Stimulated activated CD4-positive, alpha-beta T cell treated with anti-CD3 and anti-CD28 coated beads, Interleukin-12 subunit alpha, Interleukin-12 subunit beta, amount 100 ng/mL, for 4 hours (primary cell): ENCODE measurements at regions not wholly inside any gene's neighbourhood (a gene's known extent, or its start where the extent isn't known, plus 50 kb on each side); places are given as distances from the start of the nearest gene placed in this dataset.

Experiments used
- DNase-seq: peaks from one replicate; pipeline ENCODE4 v3.0.0-alpha.2; 2020

DNA sequence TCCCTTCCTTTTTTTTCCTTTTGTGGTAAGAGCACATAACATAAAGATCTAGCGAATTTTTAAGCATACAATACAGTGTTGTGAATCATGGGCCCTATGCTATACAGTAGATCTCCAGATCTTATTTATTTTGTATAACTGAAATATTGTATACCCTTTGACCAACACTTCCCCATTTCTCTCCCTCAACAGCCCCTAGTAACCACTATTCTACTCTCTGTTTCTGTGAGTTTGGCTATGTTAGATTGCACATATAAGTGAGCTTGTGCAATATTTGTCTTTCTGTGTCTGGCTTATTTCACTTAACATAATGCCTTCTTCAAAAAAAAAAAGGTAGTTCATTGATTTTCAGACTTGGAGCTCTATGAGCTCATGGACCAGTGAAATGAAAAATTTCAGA is 180.5 kb downstream of the C11orf91 start:
- DNase-seq: no peak

DNA sequence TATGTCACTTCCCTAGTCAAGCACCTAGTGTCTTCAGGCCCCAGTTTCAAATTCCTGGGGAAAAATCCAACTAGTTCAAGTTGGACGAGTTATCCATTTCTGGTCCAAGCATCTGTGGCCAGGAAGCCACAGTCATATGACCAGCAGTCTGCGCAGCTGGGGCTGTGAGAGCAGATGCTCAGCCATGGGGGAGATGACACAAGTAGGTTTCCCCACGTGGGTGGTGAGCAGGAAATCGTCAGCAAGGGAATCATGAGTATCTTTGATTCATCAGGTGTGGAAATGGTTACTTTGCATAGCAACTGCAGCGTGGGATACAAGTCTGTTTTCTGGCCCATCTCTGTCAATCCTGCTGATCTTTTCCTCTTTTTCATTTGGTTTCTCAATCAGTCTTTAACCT is 185.3 kb downstream of the C11orf91 start:
- DNase-seq: no peak

DNA sequence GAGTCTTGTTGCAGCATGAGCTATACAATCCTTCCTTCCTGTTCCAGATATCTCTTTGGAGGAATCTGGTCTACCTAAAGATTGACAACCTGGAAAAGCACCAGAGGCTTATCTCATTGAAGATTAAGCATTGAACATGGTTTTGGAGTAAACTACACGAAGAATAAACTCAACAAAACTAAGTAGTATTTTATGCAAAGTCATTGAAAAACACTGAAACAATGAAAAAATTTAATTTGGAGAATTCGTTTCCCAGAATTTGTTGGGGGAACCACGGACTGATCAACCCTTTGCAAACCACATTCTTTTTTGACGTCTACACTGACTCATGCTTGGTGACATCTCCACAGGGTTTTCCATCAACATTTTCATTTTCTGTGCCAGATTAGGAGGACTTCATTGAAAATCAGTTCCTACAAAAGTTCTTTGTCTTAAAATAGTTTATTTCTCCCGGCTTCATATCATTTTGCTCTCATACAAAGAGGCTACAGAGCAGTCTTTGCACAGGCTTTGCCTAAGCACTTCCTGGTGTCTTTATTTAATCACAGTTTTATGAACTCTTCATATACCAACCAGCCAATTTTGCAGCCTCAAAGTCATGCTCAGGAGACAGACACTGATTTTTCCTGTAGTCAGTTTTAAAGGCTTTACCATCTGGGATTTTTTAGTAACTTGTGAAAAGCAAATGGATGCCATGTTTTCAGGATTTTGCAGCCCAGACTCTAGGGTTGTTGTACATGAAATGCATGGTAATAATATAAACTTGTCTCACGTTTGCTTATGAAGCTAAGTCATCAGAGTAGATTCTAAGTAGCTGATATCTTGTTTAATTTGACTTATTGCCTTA is 186.3 kb downstream of the C11orf91 start:
- no peak for DNase-seq

DNA sequence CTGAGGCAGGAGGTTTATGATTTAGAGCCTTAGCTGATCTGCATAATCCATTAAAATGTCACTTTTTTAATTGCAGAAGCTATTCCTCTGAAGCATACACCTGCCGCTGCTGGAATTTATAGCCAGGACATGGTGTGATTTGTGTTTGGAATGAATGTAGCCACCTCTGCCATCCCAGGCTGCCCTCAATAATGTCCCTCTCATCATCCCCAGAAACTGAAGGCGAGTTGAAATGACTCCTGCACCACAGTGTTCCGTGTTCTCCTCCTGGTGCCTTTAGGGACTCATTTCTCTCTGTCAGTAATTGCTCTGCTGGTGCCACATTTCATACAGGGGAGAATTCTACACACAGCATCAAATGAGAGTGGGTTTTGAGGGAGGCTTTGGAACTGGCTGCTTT is 191.0 kb downstream of the C11orf91 start:
- DNase-seq: no peak

DNA sequence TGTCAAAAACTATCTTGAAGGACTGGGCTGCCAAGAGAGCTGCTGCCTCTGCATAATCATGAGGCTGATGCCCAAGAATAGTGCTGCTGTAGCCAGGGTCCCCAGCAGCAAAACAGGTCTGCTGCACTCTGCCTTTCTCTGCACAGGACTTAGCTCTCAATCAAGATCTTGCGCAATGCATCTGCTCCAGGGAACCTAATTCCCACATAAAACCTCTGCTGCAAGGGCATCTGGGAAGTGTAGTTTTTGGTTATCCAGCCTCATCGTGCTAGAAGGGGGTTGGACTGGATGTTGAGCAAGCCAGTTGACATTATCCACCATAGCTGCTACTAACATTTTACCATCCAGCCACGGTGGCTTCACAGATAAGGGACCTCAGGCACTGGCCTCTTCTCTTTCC is 192.7 kb downstream of the C11orf91 start:
- DNase-seq: no peak

DNA sequence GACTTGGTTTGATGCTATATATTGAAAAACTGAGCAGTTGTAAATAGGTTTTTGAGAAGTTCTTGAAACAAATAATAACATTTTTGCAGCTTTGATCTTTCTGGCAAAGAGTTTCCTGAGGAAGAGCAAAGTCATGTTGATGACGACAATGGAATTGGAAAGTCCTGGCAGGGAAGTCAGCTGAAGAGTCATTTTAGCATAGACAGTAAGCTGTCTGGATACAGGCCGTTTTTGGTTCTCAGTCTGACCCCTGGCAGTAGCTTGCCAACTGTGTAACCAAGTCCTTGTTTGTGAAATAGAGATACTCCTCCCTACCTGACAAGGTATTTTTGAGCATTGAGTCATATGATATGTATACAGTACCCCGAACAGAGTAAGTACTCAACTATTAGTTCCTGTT is 193.3 kb downstream of the C11orf91 start:
- no peak for DNase-seq

DNA sequence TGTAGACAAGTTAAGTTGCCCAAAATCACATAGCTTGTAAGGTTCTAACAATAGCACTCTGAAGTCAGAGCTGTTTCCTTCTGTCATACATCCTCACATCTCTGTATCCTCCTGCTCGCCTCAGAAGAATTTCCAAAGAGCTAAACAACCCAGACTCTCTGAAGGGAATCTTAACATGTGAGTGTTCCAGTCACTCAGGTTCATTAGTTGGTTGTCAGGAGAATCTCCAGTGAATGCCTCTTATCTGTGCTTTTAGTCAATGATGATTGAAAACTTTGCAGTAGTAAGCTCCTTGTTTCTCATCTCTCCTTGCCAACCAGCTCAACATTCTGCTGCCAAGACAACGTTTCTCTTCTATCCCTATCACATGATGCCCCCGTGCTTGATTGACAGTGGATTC is 195.5 kb downstream of the C11orf91 start:
- no peak for DNase-seq

DNA sequence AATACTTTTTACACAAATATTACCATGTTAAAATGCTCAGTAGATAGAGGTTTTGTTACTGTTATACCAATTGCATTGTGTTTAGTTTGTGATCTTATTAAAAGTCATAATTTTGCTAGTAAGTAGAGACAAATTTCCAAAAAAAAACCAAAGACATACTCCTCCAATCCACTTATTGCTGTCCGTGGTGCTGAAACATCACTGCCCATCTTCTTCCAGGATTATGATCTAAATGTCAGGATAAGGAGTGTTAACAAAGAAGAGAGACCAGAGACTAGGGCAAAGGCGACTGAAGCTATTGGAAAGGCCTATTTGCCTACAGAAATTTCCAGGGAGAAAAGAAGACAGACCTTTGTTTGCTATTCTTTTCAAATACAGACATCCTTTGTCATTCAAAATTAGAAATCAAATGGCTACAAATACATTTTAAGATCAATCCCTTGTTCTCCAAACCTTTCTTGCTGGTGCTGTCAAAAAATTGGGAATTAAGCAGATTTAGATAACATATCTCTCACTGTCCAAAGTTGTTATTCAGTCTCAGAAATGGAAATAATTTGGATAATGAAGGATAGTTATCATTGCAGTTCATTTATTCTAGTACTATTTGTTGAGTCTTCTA is 199.7 kb downstream of the C11orf91 start:
- DNase-seq: no peak

DNA sequence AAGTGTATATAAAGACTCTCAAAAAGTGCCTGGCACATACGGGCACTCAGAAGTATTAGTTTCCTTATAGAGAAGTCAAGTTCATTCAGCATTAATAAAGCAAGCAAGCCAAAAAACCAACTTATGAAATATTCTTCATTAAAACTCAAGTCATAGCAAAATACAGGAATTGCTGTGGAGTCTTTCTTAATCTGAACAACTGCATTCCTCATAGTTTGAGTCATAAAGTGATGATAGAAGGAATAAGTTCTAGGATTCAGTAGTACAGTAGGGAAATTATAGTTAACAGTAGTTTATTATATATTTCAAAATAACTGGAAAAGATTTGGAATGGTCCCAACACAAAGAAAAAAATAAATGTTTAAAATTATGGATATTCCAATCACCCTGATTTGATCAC is 200.3 kb downstream of the C11orf91 start:
- DNase-seq: no peak

DNA sequence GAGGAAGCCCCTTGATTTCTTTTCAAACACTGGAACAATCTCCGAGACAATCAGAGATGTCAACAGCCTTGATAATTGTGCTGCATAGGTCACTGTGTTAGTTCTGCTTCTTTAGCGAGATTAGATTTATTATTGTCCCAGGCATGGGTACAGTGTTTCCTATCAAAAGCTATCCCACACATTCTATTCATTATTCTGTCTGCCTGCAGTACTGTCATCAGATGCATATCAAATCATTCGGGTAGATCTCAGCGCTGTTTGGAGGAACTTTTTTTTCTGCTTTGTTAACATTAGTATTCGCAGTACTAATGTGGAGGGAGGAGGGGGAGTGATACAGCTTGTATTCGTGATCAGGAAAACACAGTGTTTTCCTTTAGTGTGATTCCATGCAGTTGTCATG is 208.0 kb downstream of the C11orf91 start:
- DNase-seq: no peak

DNA sequence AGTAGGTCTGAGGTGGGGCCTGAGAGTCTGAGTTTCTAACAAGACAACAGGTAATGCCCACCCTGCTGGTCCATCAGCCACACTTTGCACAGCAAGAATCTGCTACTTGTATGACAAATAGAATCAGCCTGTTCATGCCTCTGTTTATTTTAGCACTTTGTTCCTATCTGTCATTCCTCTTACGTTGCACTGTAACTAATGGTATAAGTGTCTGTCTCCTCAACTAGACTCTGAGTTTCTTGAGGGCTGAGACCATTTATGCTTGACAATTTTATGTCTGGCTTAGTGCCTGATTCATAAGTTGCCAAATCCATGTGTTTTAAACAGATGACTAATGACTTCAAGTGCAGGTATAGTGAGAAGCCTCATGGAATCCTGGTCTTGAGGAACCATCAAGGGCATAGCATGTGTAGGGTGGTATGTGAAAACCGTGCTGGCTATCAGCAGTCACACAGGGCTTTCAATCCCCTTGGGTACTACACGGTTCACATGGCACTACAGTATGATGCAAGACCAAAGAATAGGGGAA is 209.7 kb downstream of the C11orf91 start:
- no peak for DNase-seq

DNA sequence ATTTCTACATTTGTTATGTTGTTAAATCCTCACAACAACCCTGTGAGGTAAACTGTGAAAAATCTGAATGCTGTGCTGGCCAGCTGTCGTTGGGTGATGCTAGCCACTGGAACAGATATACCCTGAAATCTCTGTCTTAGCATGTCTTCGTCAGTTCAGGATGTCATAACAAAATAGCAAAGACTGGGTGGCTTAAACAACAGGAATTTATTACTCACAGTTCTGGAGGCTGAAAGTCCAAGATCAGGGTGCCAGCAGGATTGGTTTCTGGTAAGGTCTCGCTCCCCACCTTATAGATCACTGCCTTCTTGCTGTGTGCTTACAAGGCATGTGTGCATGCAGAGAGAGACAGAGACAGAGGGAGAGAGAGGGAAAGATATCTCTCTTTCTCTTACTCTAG is 211.7 kb downstream of the C11orf91 start:
- no peak for DNase-seq

DNA sequence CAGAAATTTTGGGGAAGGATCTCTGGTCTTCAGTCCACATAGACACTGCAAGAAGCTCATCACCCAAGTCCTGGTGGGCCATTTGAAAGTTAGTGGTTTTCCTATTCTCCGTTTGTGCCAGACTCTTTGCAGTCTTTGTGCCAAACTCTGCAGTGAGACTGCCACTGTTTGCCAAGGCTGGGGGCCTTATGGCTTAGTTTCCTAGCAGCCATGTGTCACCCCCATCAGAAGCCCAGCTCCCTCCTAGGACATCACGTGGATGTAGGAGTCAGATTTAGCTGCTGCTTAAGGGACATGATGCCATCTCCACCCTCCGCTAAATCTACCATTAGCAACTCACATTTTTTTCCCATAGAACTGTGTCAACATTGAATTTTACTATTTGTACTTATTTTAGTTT is 220.0 kb downstream of the C11orf91 start:
- no peak for DNase-seq

DNA sequence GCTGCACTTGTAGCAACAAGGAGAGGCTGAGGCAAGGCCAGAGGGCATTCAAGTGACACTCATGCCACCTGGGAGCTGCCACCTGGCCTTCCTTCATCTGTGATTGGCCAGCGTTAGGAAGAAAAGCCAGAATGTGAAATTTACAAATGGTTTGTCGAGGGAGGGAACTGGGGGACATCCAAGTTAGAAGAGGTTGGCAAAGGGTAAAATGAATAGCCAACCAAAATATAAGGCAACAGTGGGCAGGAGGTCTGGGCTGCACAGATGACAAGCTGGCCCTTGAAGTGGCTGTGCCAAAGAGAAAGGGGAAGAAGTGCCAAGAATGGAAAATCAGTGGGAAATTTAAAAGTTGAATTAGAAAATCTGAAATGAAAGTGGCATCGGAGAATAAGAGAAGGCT is 221.4 kb downstream of the C11orf91 start:
- no peak for DNase-seq

DNA sequence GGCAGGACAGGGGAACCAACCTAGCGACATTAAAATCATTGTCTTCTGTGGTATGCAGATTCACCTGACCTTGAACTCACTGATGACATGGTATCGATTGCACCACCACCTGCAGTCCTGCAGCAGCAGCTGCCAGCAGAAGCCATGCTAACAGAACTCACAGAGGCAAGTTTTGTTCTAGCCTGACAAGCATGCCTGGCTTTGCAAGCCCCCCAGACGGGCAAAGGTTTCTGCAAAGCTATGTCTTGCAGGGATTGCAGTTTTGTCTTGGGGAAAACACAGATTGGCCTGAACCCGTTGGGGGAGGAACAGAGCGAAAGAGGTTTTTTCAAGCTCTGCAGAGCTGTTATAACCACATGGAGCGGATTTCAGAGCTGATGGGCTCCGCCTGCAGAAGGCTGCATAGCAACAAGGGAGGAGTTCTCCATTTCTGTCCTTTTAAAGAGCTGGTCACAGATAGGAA is 221.0 kb downstream of the HIPK3 start:
- no peak for DNase-seq

DNA sequence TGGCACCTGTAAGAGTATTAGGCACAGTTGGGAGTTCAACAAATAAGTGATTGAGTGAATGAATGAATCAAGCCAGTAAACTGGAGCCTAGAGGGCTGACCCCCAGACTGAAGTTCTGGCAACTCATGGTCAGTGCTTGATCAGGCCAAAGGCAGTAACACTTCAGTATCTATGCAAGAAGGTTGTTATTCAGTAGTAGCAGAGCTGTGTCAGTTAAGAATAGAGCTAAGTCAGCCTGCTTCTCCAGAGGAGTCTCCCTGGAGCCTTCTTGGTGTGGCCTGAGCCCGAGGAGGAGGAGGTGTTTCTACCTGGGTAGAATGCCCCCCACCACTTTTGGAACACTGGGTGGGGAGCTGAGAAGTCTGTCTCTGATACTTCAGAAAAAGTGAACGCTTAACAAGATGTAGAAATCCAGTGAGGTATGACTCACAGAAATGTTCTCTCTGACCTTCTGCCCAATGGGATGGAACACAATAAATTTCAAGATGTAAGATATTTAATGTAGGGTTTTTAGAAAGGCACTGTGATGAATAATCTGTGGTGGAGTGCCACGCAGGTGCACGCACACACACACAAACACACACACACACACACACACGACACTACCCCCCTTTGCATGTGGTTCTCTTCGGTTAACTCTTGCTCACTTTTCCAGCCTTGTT is 219.9 kb downstream of the HIPK3 start:
- DNase-seq: no peak

DNA sequence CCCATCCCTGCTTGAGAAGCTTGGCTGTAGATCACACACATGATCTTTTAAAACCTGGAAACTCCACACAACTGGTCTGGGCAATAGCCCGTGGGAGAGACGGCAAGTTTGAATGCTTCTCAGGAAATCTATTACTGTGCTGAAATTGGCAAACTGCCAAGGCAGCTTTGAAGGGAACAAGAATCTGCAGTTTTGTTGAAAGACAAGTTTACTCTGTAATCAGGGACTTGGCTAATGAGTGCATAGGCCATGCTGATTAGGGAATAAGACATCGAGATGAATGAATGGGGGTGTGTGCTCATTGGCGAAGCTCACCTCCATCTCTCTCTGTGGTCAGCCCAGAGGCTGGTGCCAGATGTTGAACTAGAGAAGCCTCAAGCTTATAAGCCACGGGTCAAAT is 218.8 kb downstream of the HIPK3 start:
- DNase-seq: no peak

DNA sequence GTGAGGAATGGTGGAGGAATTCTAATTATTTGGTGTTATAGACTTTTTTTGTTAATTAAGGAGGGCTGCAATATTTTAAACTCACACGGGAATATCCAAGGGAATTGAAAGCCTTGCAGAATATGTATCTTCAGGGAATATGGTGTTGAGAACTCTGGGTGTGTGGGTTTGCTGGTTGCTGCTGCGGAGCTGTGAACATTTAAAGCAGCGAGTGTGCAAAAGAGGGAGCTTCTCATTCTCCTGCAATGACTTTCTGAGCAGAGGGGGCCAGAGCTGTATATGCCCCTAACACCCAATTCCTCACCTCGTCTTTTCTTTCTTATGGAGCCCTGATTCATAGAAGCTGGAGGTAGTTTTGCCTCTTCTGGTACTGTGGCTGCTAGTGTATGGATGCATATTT is 217.7 kb downstream of the HIPK3 start:
- DNase-seq: no peak

DNA sequence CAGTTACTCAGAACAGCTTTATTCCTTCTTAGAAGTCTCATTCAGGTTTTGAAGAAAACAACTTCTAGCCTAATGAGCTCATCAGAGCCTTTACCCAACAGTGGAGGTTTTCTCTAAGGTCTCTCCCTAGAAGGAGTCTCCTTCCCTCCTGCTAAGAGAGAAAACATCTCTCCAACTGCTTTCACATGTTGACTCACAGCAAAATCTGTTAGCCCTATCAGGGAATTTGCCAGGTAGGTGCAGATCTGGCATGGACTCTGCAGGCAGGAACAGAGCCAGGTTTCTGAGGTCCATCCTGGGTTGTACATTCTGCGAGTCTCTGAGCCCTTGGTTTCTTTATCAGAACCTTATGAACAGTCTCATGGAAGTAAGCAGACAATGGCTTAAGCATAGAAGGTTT is 214.4 kb downstream of the HIPK3 start:
- DNase-seq: no peak

DNA sequence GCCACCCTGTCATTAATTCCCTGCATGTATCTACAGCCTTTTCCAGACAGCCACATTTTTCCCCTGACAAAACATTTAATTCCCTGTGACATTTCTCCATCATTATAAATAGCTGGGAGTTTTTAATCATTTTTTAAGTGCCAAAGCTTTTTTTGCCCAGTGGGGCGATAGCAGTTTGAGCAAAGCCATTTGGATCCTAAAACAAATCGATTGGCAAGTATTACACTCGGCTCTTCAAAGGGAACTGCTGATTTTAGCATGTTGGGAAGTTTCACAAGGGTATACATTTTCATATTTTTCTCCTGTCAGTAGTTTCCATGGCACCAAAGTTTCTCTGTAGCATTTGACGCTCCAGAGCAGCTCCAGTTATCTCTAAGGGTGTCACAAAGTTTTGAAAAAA is 210.8 kb downstream of the HIPK3 start:
- DNase-seq: no peak

DNA sequence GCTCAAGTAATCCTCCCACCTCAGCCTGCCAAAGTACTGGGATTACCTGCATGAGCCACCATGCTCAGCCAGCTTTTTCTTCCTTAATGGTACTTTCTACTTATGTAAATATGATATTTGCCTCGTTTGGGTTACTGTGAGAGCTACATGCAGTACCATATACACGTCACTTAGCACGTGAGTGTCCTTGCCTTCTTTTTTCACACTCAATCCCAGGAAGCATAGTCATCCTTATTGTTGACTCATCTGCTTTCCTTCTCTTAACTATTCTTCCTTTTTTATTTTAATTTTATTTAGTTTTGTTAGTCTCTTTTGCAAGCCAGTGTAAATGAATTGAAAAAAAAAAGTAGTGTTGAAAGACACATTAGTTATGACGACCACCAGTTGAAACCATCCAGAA is 205.9 kb downstream of the HIPK3 start:
- DNase-seq: no peak

DNA sequence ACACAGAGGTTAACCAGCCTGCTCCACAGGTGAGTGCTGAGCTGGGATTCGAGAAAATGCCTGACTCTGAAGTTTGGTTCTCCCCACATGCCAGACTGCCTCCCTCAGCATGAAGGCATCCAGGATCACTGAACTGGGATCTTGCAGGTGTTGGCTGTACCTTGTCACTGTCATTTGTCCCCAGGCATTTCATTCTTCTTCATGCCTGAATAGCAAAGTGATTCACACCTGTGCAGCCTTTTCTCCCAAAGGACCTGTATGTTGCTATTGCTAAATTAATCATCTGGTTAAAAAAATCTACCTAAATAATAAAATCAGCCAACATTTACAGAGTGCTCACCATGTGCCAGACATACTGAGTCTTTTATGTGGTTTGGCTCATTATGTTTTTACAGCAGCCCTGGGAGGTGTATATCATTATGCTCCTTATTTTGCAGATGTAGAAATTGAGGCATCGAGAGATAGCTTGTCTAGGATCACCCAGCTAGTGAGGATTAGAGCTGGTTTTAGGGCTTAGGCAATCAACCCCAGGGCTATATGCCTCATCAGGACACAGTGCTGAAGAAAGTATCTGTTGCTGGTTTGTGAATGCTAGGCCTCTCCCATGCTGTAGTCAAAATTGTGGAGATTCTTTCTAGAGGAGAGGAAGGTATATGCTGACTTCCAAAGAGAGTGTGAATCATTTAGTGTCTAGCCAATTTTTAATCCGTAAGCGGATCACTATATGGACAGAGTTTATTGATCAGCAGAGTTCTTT is 204.4 kb downstream of the HIPK3 start:
- DNase-seq: no peak

DNA sequence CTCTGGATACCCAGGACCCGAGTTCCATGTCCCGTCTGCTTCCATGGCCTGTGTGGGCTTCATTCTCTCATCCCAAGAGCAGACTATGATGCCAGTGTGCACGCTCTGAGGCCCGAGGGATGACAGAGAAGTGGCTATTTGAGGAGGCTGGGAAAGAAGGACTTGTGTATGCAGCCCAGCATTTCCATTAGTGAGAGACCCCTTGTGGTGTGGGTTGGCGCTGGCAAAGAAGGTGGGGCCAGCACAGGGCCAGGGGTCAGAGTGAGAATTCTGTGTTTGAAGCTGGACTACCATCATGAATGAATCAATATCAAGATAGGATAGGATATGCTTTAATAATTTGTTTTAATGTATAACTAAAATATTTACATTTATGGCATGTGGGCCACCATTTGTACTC is 200.8 kb downstream of the HIPK3 start:
- DNase-seq: no peak
